RKO (cell line): ENCODE measurements at regions not wholly inside any gene's neighbourhood (a gene's known extent, or its start where the extent isn't known, plus 50 kb on each side); places are given as distances from the start of the nearest gene placed in this dataset.
"Not testable (repeated sequence)": the region's sequence is repeated elsewhere in the genome, so short reads cannot be mapped to it uniquely, and the experiment has no call there.

Source experiments
- DNase-seq: peaks from one replicate; pipeline ENCODE4 v3.0.0-alpha.2; 2016; ENCODE audit warnings: low spot score

- peak; percentile 60 for DNase-seq
Measured at GRCh38 chr12:46983959-46984841, 95.2 kb upstream of the PCED1B start.

DNA sequence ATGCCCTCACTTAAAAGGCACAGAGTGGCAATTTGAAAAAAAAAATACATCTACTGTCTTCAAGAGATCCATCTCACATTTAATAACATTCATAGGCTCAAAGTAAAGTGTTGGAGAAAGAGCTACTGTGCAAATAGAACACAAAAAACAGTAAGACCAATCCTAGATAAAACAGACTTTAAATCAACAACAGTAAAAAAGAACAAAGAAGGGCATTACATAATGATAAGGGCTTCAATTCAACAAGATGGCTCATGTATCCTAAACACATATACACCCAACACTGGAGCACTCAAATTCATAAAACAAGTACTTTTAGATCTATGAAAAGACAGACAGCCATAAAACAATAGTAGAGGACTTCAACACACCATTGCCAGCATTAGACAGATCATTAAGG, 93.6 kb upstream of the PCED1B start:
- DNase-seq, result no peak

GRCh38 chr12:46988122-46988521, 91.3 kb upstream of the PCED1B start:
- not testable (repeated sequence) for DNase-seq

DNA sequence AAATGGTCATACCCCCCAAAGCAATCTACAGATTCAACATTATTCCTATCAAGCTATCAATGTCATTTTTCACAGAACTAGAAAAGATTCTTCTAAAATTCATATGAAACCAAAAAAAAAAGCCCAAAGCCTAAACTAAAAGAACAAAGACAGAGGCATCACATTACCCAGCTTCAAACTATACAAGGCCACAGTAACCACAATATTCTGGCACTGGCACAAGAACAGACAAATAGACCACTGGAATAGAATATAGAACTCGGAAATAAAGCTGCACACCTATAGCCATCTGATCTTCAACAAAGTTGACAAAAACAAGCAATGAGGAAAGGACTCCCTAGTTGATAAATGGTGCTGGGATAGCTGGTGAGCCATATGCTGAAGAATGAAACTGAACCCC, 89.2 kb upstream of the PCED1B start:
- no peak for DNase-seq

- DNase-seq, result not testable (repeated sequence)
Measured at GRCh38 chr12:46992051-46992450, 87.4 kb upstream of the PCED1B start.

DNA sequence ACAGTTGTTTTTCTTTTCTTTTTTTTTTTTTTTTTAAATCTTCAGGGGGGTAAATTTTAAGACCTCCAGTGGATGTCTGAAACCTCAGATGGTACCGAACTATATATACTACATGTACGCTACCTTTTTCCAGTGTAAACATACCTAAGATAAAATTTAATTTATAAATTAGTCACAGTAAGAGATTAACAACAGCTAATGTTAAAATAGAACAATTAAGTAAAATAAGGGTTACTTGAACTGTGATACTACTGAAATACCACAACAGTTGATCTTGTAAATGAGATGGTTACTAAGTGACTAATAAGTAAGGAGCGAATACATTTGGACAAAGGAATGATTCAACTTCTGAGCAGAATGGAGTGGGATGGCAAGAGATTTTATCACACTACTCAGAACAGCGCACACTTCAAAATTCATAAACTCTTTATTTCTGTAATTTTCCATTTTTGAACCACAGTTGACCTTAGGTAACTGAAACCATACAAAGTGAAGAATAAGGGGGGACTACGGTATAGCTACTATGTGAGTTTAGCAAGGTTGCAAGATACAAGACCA, 80.5 kb upstream of the PCED1B start:
- peak; percentile 55 for DNase-seq

- DNase-seq, result no peak
Measured at GRCh38 chr12:47004634-47005033, 74.8 kb upstream of the PCED1B start.

DNA sequence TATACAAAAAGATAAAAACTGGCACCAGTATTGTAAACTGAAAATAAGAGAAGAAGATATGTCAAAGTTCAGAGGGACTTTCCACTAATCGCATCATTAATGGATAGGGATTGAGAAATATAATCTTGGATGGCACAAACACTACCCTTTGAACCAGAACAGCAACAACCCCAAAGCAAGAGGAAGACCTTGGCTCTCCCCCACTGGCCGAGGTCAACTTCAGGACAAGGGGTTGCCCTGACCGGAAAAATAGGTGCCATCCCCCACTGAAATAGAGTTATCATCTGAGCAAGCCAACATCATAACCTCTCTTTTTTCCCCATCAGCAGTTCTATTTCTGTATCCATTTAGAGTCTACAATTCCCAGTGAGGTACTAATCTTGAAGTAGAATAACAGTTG, 72.4 kb upstream of the PCED1B start:
- DNase-seq, result no peak

GRCh38 chr12:47012552-47012951, 66.9 kb upstream of the PCED1B start:
- no peak for DNase-seq

DNA sequence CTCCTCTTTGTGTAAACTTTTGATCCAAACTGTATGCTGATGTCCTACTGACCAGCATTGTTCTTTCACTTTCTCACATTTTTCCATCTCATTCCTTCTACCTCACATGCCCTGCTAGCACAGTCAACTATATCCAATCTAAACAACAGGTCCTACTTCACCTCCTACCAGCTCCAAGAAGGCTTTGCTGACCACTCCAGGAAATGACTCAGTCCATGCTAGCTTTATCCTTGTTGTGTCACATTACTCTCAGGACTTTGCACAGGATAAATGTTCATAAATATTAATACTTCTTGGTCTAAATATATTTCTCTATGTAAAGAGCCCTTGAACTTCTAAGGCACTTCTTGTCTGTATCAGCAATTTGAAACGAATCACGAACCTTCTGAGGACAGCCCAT, 64.9 kb upstream of the PCED1B start:
- DNase-seq, result peak; percentile 68

- no peak for DNase-seq
Measured at GRCh38 chr12:47015381-47015780, 64.0 kb upstream of the PCED1B start.

DNA sequence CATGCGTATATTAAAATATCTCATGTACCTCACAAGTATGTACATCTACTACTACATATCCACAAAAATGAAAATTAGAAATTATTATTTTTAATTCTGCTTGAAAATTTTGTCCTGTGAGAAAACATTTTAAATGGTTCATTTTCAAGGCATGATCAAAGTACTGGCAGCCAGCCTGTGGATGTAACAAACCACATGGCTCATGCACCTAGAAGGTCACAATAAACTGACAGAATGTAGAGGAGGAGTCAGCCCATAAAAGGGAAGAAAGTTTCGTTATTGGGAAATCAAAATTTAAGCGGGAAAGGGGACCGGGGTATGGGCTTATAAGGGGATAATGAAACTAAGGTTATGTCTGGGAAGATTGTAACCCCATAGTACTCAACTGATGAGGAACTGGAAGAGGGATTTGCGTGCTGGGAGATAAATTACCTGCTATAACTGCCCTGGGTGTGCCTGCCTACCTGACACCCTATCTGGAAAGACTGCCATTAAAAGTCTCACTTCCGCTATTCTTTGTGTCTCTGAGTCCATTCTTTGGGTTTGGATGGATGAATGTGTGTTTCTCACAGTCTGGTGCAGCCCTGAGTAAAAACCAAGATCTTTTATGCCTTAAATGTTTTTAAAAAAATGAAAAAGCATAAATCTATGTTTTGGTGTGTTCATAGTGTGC, 62.2 kb upstream of the PCED1B start:
- no peak for DNase-seq

- DNase-seq, result no peak
Measured at GRCh38 chr12:47017901-47018475, 61.4 kb upstream of the PCED1B start.

DNA sequence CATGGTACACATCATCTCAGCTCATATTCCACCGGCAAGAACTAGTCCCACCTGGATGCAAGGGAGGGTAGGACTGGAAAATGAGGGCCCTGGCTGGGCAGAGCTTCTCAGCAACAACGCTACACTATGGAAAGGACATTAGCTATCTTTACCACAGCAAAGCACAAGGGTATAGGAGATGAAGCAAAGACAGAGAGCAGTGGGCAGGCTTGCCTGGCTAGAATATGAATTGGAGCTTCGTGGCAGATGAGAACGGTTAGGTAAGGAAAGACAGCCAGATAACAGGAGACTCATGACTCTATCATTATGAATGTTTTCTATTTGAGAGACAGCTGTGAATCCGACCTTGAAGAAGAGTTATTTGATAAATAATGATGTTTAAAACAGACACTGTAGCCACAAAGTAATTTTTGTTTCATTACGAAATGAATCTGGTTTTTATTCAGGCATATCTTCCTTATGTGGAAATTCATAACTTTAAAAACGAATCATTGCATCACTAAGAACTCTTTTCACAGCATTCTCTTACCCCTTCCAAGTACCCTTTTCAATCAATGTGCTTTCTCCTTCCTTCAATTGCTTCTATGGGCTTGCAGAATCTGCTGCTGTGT, 59.1 kb upstream of the PCED1B start:
- no peak for DNase-seq

DNA sequence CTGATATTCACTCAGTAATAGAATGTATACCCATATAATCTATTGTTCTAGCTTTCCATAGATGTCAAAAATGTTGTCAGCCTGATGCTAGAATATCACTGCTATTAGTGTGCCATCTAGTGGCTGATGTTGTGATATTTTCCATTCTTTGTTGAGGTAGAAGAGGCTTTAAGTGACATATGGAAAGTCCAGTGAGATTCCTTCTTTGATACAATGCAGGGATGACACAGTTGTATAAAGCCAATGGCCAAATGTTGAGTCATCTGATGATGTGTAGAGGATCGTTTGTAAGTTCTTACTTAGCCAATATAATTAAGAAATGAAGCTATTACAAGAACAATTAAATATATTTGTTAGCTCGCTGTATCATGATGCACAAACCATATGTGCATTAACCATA, 58.1 kb upstream of the PCED1B start:
- peak; percentile 93 for DNase-seq

DNA sequence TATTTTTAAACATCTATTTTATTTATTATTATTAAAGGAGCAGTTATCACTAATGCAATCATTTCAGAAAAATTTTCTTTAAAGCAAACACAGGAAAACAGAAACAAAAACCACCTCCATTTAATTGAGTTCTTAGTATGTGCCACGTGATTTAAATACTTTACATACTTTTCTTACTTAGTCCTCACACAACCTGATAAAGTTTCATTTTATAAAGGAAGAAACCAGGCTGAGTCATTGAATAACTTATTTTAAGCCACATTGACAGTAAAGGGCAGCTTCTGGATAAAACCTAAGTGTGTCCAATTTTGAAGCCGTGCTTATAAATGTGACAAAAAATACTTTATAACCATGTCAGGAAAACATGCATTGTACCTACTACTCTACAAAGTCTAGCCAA, 57.1 kb upstream of the PCED1B start:
- DNase-seq, result peak; percentile 66

DNA sequence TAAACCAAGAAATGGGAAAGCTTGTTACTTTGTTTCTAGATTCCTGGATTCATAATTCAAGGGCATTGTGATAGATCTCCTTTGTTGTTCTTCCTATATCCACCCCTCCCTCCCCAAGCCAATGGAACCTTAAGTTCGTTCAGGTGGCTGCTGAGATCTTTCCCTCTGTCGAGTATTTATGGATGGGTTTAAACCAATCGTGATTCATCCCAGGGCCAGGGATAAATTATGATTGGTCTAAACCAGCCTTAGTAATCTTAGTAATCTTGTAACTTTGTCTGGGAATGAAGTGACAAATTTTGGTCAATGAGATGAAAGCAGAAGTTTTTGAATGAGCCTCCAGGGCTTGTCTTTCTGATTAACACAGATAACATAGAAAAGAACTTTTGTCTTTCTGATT, 56.1 kb upstream of the PCED1B start:
- no peak for DNase-seq

- no peak for DNase-seq
Measured at GRCh38 chr12:47023953-47024352, 55.5 kb upstream of the PCED1B start.

DNA sequence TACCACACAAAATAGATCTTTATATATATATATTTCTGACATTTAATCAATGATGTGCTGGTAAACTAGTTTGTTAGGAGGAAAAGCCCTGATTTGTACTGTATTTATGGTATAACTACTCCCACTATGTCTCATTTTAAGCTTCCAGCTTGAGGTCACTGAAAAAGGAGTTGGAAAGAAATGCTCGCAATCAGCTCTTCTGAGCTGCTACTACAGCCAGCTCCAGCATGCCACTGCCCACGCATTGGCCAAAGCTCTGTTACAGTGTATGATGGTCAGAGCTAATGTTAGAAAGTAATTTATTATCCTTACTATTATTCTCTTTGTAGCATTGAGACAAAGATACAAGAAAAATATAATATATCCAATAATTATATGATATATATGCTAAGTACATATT, 55.0 kb upstream of the PCED1B start:
- DNase-seq, result no peak

DNA sequence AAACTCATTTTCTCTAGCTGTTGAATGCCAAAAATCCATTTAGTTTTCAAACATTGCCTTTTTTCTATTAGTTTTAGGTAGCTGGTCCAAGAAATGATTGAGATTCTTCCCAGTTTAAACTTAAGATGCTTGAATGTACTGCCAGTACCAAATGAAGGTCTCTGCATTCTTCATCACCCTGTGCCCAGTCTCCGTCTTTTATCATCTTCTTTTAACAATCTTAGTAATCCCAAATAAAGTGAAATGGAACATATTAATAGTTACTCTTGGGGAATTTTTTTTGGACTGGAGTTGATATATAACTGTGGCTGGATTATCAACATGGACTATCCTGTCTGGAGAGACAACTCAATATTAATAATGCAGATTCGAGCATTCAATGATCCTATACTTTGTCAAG, 54.1 kb upstream of the PCED1B start:
- DNase-seq, result no peak

DNA sequence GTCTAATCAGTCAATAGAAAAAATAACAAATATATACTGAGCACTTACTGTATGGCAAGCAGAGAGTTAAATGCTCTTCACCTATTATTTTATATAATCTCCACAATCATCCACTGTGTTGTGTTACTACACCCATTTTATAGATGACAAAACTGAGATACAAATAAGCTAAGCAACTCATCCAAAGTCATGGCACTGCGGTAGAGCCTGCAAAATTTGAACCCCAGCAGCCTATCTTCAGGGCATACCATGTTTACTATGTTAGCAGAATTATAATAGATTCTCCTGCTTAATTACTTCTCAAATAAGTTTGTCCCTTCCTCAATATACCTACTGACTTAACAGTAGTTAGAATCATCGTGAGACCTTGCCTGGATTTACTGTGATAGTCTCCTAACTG, 53.6 kb upstream of the PCED1B start:
- DNase-seq, result no peak

DNA sequence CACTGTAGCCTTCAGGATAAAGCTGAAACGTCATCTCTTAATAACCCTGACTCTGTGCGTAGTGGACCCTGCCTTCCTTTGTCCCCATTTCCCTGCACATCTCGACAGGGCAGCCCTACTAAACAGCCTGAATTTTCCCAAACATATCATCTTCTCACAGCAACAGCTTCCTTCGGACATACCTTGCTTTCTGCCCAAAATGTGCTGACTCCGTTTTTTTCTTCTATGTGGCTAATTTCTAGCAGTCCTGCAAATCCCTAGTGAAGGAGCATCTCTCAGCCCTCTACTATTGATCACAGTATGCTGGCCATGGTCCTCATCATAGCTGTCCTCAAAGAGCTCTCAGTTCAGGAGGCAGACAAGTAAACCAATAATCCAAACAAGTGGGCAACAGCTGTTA, 53.1 kb upstream of the PCED1B start:
- DNase-seq, result no peak
